K562 (cell line): ENCODE measurements at regions not wholly inside any gene's neighbourhood (a gene's known extent, or its start where the extent isn't known, plus 50 kb on each side); places are given as distances from the start of the nearest gene placed in this dataset.

Source experiments
- ETS1 ChIP-seq: conservative IDR thresholded peaks from 2 replicates; pipeline ENCODE4 v1.6.1; 2011; ENCODE audit warnings: low read depth, mild to moderate bottlenecking, low read length; ENCODE audit not compliant: control insufficient read depth
- MBD2 ChIP-seq: sonication (generic); IDR thresholded peaks from 2 replicates; pipeline ENCODE4 v1.6.1; 2016; ENCODE audit warnings: low read depth, borderline replicate concordance
- NELFE ChIP-seq: IDR thresholded peaks from 2 replicates; pipeline ENCODE4 v1.6.1; 2011; ENCODE audit warnings: mild to moderate bottlenecking; ENCODE audit not compliant: insufficient read depth, insufficient read length
- PHB ChIP-seq: fragments of 250-450 bp; sonication (Bioruptor Pico); IDR thresholded peaks from 2 replicates; pipeline ENCODE4 v1.5.0; 2021
- ZNF217 ChIP-seq: sonication (generic); formaldehyde crosslinking; IDR thresholded peaks from 2 replicates; pipeline ENCODE4 v1.8.0; 2022; ENCODE audit warnings: mild to moderate bottlenecking, missing genetic modification reagents
- TF ChIP-seq, protein P1 (sequence below), 3 experiments: IDR thresholded peaks in 2 of 3; conservative IDR thresholded peaks in 1 of 3; 2 replicates each; pipeline ENCODE4 v1.5.1; 2011 to 2012; ENCODE audit warnings: low read length in 3 of 3, mild to moderate bottlenecking in 3 of 3, control low read depth in 2 of 3, improper control_type of control experiment in 1 of 3, inconsistent platforms in 1 of 3, low read depth in 1 of 3, mixed read lengths in 1 of 3, moderate library complexity in 1 of 3; ENCODE audit not compliant: insufficient read depth in 2 of 3

DNA sequence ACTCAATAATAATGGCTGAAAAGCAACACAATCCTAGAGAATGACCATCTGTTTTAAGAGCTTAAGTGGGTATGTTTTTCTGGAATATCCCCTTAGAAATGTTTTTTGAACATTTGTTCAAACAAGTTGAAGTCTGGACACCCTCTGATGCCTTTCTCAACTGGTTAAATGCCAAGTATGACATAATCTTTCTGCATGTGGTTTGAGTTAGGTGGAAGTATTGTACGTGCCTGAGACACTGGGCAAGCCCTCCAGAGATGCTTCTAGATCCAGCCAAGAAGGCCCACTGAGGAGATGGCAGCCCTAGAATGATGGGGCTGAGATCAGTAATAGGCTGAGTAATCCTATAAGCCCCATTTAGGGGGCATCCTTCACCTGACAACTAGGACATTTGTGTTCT is 493.1 kb downstream of the MAGEE1 start:
- TF ChIP-seq PHB (CRISPR knock-in tag) (no peak), MBD2 (no peak), ZNF217 (CRISPR knock-in tag) (no peak), ETS1 (no peak), NELFE (no peak)
- TF ChIP-seq, protein P1, sequence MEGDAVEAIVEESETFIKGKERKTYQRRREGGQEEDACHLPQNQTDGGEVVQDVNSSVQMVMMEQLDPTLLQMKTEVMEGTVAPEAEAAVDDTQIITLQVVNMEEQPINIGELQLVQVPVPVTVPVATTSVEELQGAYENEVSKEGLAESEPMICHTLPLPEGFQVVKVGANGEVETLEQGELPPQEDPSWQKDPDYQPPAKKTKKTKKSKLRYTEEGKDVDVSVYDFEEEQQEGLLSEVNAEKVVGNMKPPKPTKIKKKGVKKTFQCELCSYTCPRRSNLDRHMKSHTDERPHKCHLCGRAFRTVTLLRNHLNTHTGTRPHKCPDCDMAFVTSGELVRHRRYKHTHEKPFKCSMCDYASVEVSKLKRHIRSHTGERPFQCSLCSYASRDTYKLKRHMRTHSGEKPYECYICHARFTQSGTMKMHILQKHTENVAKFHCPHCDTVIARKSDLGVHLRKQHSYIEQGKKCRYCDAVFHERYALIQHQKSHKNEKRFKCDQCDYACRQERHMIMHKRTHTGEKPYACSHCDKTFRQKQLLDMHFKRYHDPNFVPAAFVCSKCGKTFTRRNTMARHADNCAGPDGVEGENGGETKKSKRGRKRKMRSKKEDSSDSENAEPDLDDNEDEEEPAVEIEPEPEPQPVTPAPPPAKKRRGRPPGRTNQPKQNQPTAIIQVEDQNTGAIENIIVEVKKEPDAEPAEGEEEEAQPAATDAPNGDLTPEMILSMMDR (IDR thresholded peaks at IDR 0.05 in 2 of 3, conservative IDR thresholded peaks at IDR 0.05 in 1 of 3; ENCODE audit: insufficient read depth in 2 of 3, low read depth in 1 of 3, low read length in 3 of 3), result no peak
